GM23338 (cell line): ENCODE measurements at regions not wholly inside any gene's neighbourhood (a gene's known extent, or its start where the extent isn't known, plus 50 kb on each side); places are given as distances from the start of the nearest gene placed in this dataset.

Experiments used
- ATAC-seq: fragments of 200-7000 bp; cut with Tn5 transposase; 3 replicates; pipeline ENCODE4 v1.9.1; 2020
- DNase-seq: peaks from one replicate; pipeline ENCODE4 v3.0.0-alpha.2; 2015; ENCODE audit warnings: low spot score
- H2AFZ ChIP-seq: fragments of 200-600 bp; sonication (generic); 2 replicates; pipeline ENCODE4 v1.8.0; 2016; ENCODE audit warnings: antibody characterized with exemption, mild to moderate bottlenecking, moderate library complexity
- H3F3A ChIP-seq: fragments of 200-600 bp; sonication (generic); replicated peaks from 2 replicates; pipeline ENCODE4 v1.8.0; 2017; ENCODE audit warnings: antibody characterized with exemption, mixed run types, low read depth
- H3K27ac ChIP-seq: fragments of 200-600 bp; sonication (generic); 2 replicates; pipeline ENCODE4 v1.6.1; 2016; ENCODE audit warnings: low read depth
- H3K27me3 ChIP-seq: fragments of 200-600 bp; sonication (generic); 2 replicates; pipeline ENCODE4 v1.8.0; 2016; ENCODE audit warnings: mild to moderate bottlenecking, mixed run types, moderate library complexity; ENCODE audit not compliant: insufficient read depth
- H3K36me3 ChIP-seq: fragments of 200-600 bp; sonication (generic); 2 replicates; pipeline ENCODE4 v1.8.0; 2016; ENCODE audit warnings: mild to moderate bottlenecking; ENCODE audit not compliant: insufficient read depth
- H3K4me1 ChIP-seq: fragments of 200-600 bp; sonication (generic); 2 replicates; pipeline ENCODE4 v1.8.0; 2016; ENCODE audit warnings: mild to moderate bottlenecking, moderate library complexity; ENCODE audit not compliant: insufficient read depth
- H3K4me2 ChIP-seq: fragments of 200-600 bp; sonication (generic); 2 replicates; pipeline ENCODE4 v1.7.1; 2017; ENCODE audit warnings: mixed run types
- H3K4me3 ChIP-seq: fragments of 200-600 bp; sonication (generic); 2 replicates; pipeline ENCODE4 v1.6.1; 2016; ENCODE audit warnings: mixed run types
- H3K79me2 ChIP-seq: fragments of 200-600 bp; sonication (generic); replicated peaks from 2 replicates; pipeline ENCODE4 v1.8.0; 2017; ENCODE audit warnings: mild to moderate bottlenecking; ENCODE audit not compliant: insufficient read depth
- H3K9me2 ChIP-seq: fragments of 200-600 bp; sonication (generic); 2 replicates; pipeline ENCODE4 v1.8.0; 2017; ENCODE audit not compliant: insufficient read depth
- H4K20me1 ChIP-seq: fragments of 200-600 bp; sonication (generic); replicated peaks from 2 replicates; pipeline ENCODE4 v1.8.0; 2017; ENCODE audit warnings: mild to moderate bottlenecking; ENCODE audit not compliant: insufficient read depth
- H3K27ac Mint-ChIP-seq: 2 replicates; pipeline ENCODE4 v1.8.0; 2020; ENCODE audit warnings: inconsistent platforms, mild to moderate bottlenecking, moderate library complexity, mixed read lengths
- H3K27me3 Mint-ChIP-seq: 3 replicates; pipeline ENCODE4 v1.8.0; 2022; ENCODE audit warnings: low read depth, mild to moderate bottlenecking, moderate library complexity, mixed read lengths, inconsistent platforms; ENCODE audit not compliant: insufficient read depth, poor library complexity
- H3K36me3 Mint-ChIP-seq: 3 replicates; pipeline ENCODE4 v1.8.0; 2021; ENCODE audit warnings: low read depth, mild to moderate bottlenecking, inconsistent platforms, moderate library complexity, mixed read lengths
- H3K4me1 Mint-ChIP-seq: 3 replicates; pipeline ENCODE4 v1.8.0; 2020; ENCODE audit warnings: mild to moderate bottlenecking, inconsistent platforms, mixed read lengths
- H3K4me3 Mint-ChIP-seq: 3 replicates; pipeline ENCODE4 v1.8.0; 2021; ENCODE audit warnings: moderate library complexity, mild to moderate bottlenecking, inconsistent platforms, mixed read lengths
- H3K9me3 Mint-ChIP-seq: 3 replicates; pipeline ENCODE4 v1.8.0; 2020; ENCODE audit warnings: moderate library complexity, mild to moderate bottlenecking, inconsistent platforms, mixed read lengths
- CREB1 ChIP-seq: fragments of 250-450 bp; sonication (Bioruptor Pico); IDR thresholded peaks from 2 replicates; pipeline ENCODE4 v1.5.0; 2020; ENCODE audit warnings: low read depth, mild to moderate bottlenecking, moderate library complexity
- EZH2 ChIP-seq: fragments of 200-600 bp; sonication (generic); IDR thresholded peaks from one replicate; pipeline ENCODE4 v1.8.0; 2017; ENCODE audit warnings: antibody characterized with exemption, mild to moderate bottlenecking, low read depth; ENCODE audit not compliant: unreplicated experiment
- JUNB ChIP-seq: IDR thresholded peaks from one replicate; pipeline ENCODE4 v1.6.1; 2016; ENCODE audit warnings: antibody characterized with exemption; ENCODE audit not compliant: unreplicated experiment
- POLR2AphosphoS5 ChIP-seq: IDR thresholded peaks from 2 replicates; pipeline ENCODE4 v1.6.1; 2016; ENCODE audit warnings: antibody characterized with exemption, low read depth
- ZNF331 ChIP-seq: fragments of 250-450 bp; sonication (Bioruptor Pico); IDR thresholded peaks from 2 replicates; pipeline ENCODE4 v1.5.0; 2020; ENCODE audit warnings: low read depth, mild to moderate bottlenecking, moderate library complexity
- TF ChIP-seq, protein P1 (sequence below): fragments of 250-450 bp; sonication (Bioruptor Pico); IDR thresholded peaks from 2 replicates; pipeline ENCODE4 v1.5.0; 2020; ENCODE audit warnings: mild to moderate bottlenecking, moderate library complexity
- TF ChIP-seq, protein P2 (sequence below): IDR thresholded peaks from 2 replicates; pipeline ENCODE4 v1.6.1; 2016; ENCODE audit warnings: antibody characterized with exemption
- TF ChIP-seq, protein P3 (sequence below), 2 experiments: fragments of 200-600 bp in 1 of 2; sonication (generic) in 1 of 2; conservative IDR thresholded peaks; 2 replicates each; pipeline versions ENCODE4 v1.5.1 to v1.6.1; 2016 to 2017; ENCODE audit warnings: antibody characterized with exemption in 2 of 2, low read depth in 2 of 2, mild to moderate bottlenecking in 2 of 2, moderate library complexity in 1 of 2

DNA sequence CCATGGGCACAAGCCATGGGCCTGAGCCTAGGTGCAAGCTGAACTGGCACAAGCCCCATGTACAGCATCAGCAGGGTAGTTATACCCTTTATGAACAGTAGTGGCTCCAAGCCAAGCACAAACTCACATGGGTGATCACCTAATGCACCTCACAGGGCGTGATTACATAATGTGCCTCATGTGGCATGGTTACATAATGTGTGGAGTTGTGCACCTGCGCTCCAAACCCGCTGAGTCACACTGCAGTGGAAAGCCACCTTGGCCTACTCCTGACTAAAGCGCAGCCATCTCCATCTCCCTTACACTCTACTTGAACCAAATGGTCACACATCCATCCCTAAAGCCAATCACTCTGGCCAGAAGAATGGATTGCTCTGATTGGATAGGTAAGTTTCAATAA lies 279.7 kb downstream of the MBD2 start (continued):
- TF ChIP-seq, protein P1, sequence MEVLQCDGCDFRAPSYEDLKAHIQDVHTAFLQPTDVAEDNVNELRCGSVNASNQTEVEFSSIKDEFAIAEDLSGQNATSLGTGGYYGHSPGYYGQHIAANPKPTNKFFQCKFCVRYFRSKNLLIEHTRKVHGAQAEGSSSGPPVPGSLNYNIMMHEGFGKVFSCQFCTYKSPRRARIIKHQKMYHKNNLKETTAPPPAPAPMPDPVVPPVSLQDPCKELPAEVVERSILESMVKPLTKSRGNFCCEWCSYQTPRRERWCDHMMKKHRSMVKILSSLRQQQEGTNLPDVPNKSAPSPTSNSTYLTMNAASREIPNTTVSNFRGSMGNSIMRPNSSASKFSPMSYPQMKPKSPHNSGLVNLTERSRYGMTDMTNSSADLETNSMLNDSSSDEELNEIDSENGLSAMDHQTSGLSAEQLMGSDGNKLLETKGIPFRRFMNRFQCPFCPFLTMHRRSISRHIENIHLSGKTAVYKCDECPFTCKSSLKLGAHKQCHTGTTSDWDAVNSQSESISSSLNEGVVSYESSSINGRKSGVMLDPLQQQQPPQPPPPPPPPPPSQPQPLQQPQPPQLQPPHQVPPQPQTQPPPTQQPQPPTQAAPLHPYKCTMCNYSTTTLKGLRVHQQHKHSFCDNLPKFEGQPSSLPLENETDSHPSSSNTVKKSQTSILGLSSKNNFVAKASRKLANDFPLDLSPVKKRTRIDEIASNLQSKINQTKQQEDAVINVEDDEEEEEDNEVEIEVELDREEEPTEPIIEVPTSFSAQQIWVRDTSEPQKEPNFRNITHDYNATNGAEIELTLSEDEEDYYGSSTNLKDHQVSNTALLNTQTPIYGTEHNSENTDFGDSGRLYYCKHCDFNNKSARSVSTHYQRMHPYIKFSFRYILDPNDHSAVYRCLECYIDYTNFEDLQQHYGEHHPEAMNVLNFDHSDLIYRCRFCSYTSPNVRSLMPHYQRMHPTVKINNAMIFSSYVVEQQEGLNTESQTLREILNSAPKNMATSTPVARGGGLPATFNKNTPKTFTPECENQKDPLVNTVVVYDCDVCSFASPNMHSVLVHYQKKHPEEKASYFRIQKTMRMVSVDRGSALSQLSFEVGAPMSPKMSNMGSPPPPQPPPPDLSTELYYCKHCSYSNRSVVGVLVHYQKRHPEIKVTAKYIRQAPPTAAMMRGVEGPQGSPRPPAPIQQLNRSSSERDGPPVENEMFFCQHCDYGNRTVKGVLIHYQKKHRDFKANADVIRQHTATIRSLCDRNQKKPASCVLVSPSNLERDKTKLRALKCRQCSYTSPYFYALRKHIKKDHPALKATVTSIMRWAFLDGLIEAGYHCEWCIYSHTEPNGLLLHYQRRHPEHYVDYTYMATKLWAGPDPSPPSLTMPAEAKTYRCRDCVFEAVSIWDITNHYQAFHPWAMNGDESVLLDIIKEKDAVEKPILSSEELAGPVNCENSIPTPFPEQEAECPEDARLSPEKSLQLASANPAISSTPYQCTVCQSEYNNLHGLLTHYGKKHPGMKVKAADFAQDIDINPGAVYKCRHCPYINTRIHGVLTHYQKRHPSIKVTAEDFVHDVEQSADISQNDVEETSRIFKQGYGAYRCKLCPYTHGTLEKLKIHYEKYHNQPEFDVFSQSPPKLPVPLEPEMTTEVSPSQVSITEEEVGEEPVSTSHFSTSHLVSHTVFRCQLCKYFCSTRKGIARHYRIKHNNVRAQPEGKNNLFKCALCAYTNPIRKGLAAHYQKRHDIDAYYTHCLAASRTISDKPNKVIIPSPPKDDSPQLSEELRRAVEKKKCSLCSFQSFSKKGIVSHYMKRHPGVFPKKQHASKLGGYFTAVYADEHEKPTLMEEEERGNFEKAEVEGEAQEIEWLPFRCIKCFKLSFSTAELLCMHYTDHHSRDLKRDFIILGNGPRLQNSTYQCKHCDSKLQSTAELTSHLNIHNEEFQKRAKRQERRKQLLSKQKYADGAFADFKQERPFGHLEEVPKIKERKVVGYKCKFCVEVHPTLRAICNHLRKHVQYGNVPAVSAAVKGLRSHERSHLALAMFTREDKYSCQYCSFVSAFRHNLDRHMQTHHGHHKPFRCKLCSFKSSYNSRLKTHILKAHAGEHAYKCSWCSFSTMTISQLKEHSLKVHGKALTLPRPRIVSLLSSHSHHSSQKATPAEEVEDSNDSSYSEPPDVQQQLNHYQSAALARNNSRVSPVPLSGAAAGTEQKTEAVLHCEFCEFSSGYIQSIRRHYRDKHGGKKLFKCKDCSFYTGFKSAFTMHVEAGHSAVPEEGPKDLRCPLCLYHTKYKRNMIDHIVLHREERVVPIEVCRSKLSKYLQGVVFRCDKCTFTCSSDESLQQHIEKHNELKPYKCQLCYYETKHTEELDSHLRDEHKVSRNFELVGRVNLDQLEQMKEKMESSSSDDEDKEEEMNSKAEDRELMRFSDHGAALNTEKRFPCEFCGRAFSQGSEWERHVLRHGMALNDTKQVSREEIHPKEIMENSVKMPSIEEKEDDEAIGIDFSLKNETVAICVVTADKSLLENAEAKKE (CRISPR knock-in tag) = no peak
- no peak for TF ChIP-seq EZH2
- TF ChIP-seq JUNB = no peak
- no peak for TF ChIP-seq CREB1
- TF ChIP-seq POLR2AphosphoS5 = no peak
- TF ChIP-seq, protein P2, sequence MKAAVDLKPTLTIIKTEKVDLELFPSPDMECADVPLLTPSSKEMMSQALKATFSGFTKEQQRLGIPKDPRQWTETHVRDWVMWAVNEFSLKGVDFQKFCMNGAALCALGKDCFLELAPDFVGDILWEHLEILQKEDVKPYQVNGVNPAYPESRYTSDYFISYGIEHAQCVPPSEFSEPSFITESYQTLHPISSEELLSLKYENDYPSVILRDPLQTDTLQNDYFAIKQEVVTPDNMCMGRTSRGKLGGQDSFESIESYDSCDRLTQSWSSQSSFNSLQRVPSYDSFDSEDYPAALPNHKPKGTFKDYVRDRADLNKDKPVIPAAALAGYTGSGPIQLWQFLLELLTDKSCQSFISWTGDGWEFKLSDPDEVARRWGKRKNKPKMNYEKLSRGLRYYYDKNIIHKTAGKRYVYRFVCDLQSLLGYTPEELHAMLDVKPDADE = no peak
- no peak for TF ChIP-seq ZNF331 (CRISPR knock-in tag)

DNA sequence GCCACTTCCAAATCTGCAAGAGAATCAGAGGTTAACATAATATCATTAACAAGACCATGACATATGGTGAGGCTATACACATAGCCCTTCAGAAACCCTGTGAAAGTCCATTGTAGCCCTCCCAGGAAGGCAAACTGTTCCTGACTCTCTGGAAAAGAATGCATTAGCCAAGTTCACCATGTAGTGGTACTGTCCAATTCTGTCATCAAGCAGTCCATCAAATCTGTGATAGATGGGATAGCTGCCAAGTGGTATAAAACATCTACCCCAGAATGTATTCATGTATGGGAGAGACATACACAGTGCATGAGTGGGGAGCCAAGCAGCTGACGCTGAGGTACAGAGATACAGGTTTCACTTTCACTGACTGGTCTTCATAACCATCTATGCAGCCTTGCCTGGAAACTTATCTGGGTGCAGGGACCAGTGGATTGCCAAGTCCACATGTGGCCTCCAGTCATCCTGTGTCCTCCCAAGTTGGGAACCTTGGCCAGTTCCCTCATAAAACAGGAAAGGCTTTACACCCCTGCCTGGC lies 281.1 kb downstream of the MBD2 start:
- DNase-seq (no peak), ATAC-seq (no peak)
- peaks cover 7% of the 10 kb centered on the region; the same call in 1 of the 2 replicates for H3K9me2 ChIP-seq
- Mint-ChIP-seq H3K4me1 (no peaks in the 10 kb centered on the region), H3K4me3 (no peak overlapping the region), H3K27ac (no peak overlapping the region), H3K36me3 (peaks cover 22% of the 10 kb centered on the region; the same call in 2 of the 3 replicates), H3K9me3 (peaks cover 65% of the 10 kb centered on the region), H3K27me3 (no peaks in the 10 kb centered on the region)
- H2AFZ ChIP-seq = no peak overlapping the region
- no peaks in the 10 kb centered on the region for H3K36me3 ChIP-seq
- no peak overlapping the region for H3K27ac ChIP-seq
- H3K79me2 ChIP-seq = no peaks in the 10 kb centered on the region
- TF ChIP-seq, protein P3, sequence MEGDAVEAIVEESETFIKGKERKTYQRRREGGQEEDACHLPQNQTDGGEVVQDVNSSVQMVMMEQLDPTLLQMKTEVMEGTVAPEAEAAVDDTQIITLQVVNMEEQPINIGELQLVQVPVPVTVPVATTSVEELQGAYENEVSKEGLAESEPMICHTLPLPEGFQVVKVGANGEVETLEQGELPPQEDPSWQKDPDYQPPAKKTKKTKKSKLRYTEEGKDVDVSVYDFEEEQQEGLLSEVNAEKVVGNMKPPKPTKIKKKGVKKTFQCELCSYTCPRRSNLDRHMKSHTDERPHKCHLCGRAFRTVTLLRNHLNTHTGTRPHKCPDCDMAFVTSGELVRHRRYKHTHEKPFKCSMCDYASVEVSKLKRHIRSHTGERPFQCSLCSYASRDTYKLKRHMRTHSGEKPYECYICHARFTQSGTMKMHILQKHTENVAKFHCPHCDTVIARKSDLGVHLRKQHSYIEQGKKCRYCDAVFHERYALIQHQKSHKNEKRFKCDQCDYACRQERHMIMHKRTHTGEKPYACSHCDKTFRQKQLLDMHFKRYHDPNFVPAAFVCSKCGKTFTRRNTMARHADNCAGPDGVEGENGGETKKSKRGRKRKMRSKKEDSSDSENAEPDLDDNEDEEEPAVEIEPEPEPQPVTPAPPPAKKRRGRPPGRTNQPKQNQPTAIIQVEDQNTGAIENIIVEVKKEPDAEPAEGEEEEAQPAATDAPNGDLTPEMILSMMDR (conservative IDR thresholded peaks at IDR 0.05; ENCODE audit: low read depth in 2 of 2) = no peak
- H3K4me2 ChIP-seq = no peak overlapping the region
- no peaks in the 10 kb centered on the region for H3K4me1 ChIP-seq
- H3F3A ChIP-seq = no peaks in the 10 kb centered on the region
- H3K4me3 ChIP-seq = no peak overlapping the region
- no peaks in the 10 kb centered on the region for H4K20me1 ChIP-seq
- no peaks in the 10 kb centered on the region for H3K27me3 ChIP-seq
